PC-3 (cell line): ENCODE measurements at regions not wholly inside any gene's neighbourhood (a gene's known extent, or its start where the extent isn't known, plus 50 kb on each side); places are given as distances from the start of the nearest gene placed in this dataset.

Experiments used
- EZH2 ChIP-seq: fragments of 300-600 bp; sonication (generic); IDR thresholded peaks from one replicate; pipeline ENCODE4 v1.6.1; 2017; ENCODE audit warnings: antibody characterized with exemption, mild to moderate bottlenecking, low read length; ENCODE audit not compliant: unreplicated experiment
- TF ChIP-seq, protein P1 (sequence below): fragments of 300-600 bp; sonication (generic); conservative IDR thresholded peaks from 2 replicates; pipeline ENCODE4 v1.5.1; 2017; ENCODE audit warnings: antibody characterized with exemption, low read depth, mild to moderate bottlenecking, low read length

- TF ChIP-seq, protein P1, sequence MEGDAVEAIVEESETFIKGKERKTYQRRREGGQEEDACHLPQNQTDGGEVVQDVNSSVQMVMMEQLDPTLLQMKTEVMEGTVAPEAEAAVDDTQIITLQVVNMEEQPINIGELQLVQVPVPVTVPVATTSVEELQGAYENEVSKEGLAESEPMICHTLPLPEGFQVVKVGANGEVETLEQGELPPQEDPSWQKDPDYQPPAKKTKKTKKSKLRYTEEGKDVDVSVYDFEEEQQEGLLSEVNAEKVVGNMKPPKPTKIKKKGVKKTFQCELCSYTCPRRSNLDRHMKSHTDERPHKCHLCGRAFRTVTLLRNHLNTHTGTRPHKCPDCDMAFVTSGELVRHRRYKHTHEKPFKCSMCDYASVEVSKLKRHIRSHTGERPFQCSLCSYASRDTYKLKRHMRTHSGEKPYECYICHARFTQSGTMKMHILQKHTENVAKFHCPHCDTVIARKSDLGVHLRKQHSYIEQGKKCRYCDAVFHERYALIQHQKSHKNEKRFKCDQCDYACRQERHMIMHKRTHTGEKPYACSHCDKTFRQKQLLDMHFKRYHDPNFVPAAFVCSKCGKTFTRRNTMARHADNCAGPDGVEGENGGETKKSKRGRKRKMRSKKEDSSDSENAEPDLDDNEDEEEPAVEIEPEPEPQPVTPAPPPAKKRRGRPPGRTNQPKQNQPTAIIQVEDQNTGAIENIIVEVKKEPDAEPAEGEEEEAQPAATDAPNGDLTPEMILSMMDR, result peak; percentile 39
- no peak for TF ChIP-seq EZH2
Measured at GRCh38 chr1:38152351-38153065, 105.9 kb upstream of the POU3F1 start.
